ENCODE measurements at regions not wholly inside any gene's neighbourhood (a gene's known extent, or its start where the extent isn't known, plus 50 kb on each side); places are given as distances from the start of the nearest gene placed in this dataset.
"Not testable (repeated sequence)": the region's sequence is repeated elsewhere in the genome, so short reads cannot be mapped to it uniquely, and the experiment has no call there.

DNA sequence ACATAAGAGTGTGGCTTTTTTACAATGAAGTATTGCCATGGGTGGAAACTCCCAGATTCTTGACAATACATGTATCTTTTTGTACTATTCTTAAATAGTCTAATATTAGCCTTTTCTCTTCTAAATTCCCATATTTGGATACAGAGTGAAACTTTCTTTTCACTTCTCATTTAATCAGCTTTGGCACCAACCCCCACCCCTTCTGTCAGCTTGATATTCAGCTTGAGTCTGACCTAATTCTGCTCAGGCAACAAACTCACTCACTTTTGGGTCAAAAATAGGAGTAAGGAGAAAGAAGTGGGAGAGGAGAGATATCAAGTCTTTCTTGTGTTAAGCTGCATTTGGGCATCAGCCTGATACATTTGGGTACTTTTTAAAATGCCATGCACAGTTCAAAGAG, 397.5 kb downstream of the COG6 start:
- ATAC-seq (no peak), DNase-seq (no peak)
- Histone ChIP-seq H3K9me3 (no peaks in the 10 kb centered on the region), H3K27ac (no peak overlapping the region), H3K4me1 (no peaks in the 10 kb centered on the region), H3K4me3 (no peak overlapping the region), H3K36me3 (ENCODE audit: insufficient read depth in 1 of 2, low read depth in 1 of 2) (no peaks in the 10 kb centered on the region), H3K27me3 (ENCODE audit: insufficient read depth in 3 of 3, low read length in 2 of 3) (no peaks in the 10 kb centered on the region)
- intact Hi-C loops (cut with DNase I), result no loop called here
- TF ChIP-seq, protein P1, sequence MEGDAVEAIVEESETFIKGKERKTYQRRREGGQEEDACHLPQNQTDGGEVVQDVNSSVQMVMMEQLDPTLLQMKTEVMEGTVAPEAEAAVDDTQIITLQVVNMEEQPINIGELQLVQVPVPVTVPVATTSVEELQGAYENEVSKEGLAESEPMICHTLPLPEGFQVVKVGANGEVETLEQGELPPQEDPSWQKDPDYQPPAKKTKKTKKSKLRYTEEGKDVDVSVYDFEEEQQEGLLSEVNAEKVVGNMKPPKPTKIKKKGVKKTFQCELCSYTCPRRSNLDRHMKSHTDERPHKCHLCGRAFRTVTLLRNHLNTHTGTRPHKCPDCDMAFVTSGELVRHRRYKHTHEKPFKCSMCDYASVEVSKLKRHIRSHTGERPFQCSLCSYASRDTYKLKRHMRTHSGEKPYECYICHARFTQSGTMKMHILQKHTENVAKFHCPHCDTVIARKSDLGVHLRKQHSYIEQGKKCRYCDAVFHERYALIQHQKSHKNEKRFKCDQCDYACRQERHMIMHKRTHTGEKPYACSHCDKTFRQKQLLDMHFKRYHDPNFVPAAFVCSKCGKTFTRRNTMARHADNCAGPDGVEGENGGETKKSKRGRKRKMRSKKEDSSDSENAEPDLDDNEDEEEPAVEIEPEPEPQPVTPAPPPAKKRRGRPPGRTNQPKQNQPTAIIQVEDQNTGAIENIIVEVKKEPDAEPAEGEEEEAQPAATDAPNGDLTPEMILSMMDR (IDR thresholded peaks at IDR 0.05), result no peak

DNA sequence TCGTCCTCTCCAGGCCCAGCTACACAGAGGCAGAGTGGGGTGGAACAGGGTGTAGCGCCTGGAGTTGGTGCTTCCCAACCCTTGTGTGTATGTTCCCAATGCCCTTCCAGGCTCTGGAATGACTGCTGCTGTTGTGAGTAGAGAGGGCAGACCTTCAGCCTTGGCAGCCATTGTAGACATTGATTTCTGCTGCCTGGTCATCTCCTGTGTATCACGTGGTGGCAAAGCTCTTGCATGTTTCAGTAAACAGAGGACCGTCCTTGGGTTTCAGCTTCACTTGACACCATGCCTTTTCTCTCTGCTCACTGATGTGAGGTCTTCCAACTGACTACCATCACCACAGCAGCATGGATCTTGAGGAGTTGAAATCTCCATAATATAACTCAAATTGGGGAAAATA, 397.9 kb downstream of the COG6 start:
- no peaks in the 10 kb centered on the region for H3K36me3 ChIP-seq (ENCODE audit: insufficient read depth in 1 of 2, low read depth in 1 of 2)

GRCh38 chr13:40054422-40054821, 399.0 kb downstream of the COG6 start:
- DNase-seq; H3K36me3 ChIP-seq (ENCODE audit: insufficient read depth in 1 of 2, low read depth in 1 of 2); ATAC-seq; H3K4me3 ChIP-seq; H3K4me1 ChIP-seq; intact Hi-C loops (cut with DNase I); H3K27me3 ChIP-seq (ENCODE audit: insufficient read depth in 3 of 3, low read length in 2 of 3); H3K9me3 ChIP-seq; H3K27ac ChIP-seq: not testable (repeated sequence)
- WGBS, 3 donors, result no CpG with 5 or more reads among the region's 3 CpGs

More for the DNA sequence above, 397.9 kb downstream of the COG6 start:
- no peak overlapping the region for H3K27ac ChIP-seq
- H3K9me3 ChIP-seq, result no peaks in the 10 kb centered on the region
- no peak for ATAC-seq
- DNase-seq, result no peak
- 89 to 93% (median 91%) methylated on average over 4 of the region's 4 CpGs for WGBS, 3 donors
- H3K27me3 ChIP-seq (ENCODE audit: insufficient read depth in 3 of 3, low read length in 2 of 3), result no peaks in the 10 kb centered on the region
- intact Hi-C loops (cut with DNase I), result no loop called here
- TF ChIP-seq, protein P1 (IDR thresholded peaks at IDR 0.05), result no peak
- H3K4me3 ChIP-seq, result no peak overlapping the region
- no peaks in the 10 kb centered on the region for H3K4me1 ChIP-seq

GRCh38 chr13:40056898-40057619, 401.6 kb downstream of the COG6 start:
- 89 to 96% (median 92%) methylated on average over 4 of the region's 4 CpGs for WGBS, 3 donors
- ATAC-seq, result no peak
- Histone ChIP-seq H3K36me3 (ENCODE audit: insufficient read depth in 1 of 2, low read depth in 1 of 2) (no peaks in the 10 kb centered on the region), H3K4me3 (no peak overlapping the region), H3K27ac (no peak overlapping the region), H3K4me1 (no peaks in the 10 kb centered on the region), H3K9me3 (no peaks in the 10 kb centered on the region), H3K27me3 (ENCODE audit: insufficient read depth in 3 of 3, low read length in 2 of 3) (no peaks in the 10 kb centered on the region)
- intact Hi-C loops (cut with DNase I), result no loop called here
- TF ChIP-seq, protein P1 (IDR thresholded peaks at IDR 0.05), result no peak
- DNase-seq, result no peak

DNA sequence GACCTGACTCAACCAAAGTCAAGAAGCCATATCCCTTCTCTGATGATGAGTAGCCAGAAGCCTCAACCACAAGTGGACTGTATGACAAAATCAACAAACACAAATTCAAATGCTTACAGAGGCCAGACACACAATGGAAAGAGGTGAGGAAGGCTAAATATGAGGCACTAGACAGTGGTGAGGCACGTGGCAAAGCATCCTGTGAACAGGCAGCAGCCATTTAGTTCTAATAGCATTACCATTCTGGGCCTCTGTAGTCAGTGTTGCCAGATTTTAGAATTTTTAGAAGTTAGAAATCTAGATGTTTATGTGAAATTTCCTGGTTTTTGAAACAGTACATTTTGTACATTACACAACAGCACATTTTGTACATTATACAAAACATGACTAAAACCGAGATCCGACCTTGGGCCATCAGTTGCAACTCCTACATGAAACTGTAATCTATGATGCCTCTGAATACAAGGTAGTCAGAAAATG, 403.3 kb downstream of the COG6 start:
- TF ChIP-seq, protein P1 (IDR thresholded peaks at IDR 0.05), result no peak

More for the DNA sequence above, 403.3 kb downstream of the COG6 start:
- 92 to 95% (median 94%) methylated on average over 3 of the region's 3 CpGs for WGBS, 3 donors
- Histone ChIP-seq H3K27me3 (ENCODE audit: insufficient read depth in 3 of 3, low read length in 2 of 3) (no peaks in the 10 kb centered on the region), H3K27ac (no peak overlapping the region), H3K4me1 (no peaks in the 10 kb centered on the region), H3K36me3 (ENCODE audit: insufficient read depth in 1 of 2, low read depth in 1 of 2) (no peaks in the 10 kb centered on the region), H3K4me3 (no peak overlapping the region), H3K9me3 (no peaks in the 10 kb centered on the region)
- no peak for ATAC-seq
- DNase-seq, result no peak
- intact Hi-C loops (cut with DNase I), result no loop called here
